ENCODE measurements at regions not wholly inside any gene's neighbourhood (a gene's known extent, or its start where the extent isn't known, plus 50 kb on each side); places are given as distances from the start of the nearest gene placed in this dataset.

DNA sequence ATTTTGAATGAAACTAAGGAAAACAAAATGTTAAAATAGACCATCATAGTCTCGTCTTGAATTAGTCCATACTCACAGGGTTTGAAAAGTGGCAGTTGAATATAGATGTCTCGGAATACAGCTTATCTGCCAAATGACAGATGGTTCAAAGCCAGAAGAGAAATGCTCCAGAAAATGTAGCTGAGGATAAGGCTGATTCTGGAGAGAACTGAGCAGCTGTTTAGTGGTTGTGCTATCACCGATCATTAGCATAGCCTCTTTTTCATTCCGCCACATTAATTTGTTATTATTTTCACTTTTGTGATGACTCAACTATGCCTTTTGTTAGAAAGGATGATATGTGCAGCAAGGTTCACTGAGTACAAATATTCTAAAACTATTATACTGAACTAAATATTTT lies 390.2 kb upstream of the MAN1A1 start:
- POLR2A ChIA-PET (ENCODE audit: unreplicated experiment), result no interaction called here
- no peak for ATAC-seq (ENCODE audit: low read depth)

More for the DNA sequence above, 390.2 kb upstream of the MAN1A1 start:
- Histone ChIP-seq H3K4ac (ENCODE audit: low read depth, low read length) (no peak overlapping the region), H2BK5ac (ENCODE audit: low read depth, low read length, poor library complexity, severe bottlenecking) (no peak overlapping the region), H3K4me2 (ENCODE audit: low read depth, low read length) (no peak overlapping the region), H3K4me1 (ENCODE audit: control insufficient read depth, insufficient read depth, low read length) (no peaks in the 10 kb centered on the region), H2BK120ac (ENCODE audit: low read depth, low read length) (no peak overlapping the region), H4K5ac (ENCODE audit: low read depth, low read length) (no peak overlapping the region), H3K18ac (ENCODE audit: low read depth, low read length) (no peak overlapping the region), H2BK20ac (ENCODE audit: low read depth, low read length) (no peak overlapping the region), H3K9ac (ENCODE audit: low read depth, low read length) (no peak overlapping the region), H2BK15ac (ENCODE audit: low read depth, low read length) (no peak overlapping the region), H4K20me1 (ENCODE audit: insufficient read depth, low read length) (no peaks in the 10 kb centered on the region), H2AK9ac (replicated peaks; ENCODE audit: low read depth, low read length, poor library complexity) (no peak overlapping the region), H3K27ac (ENCODE audit: insufficient read depth, low read length) (no peak overlapping the region), H2AK5ac (ENCODE audit: low read depth, low read length) (no peak overlapping the region), H3K27me3 (ENCODE audit: control insufficient read depth, insufficient read depth, low read length) (peaks cover 3% of the 10 kb centered on the region; the same call in 1 of the 2 replicates), H3K56ac (ENCODE audit: extremely low read depth, insufficient read depth, low read length) (no peak overlapping the region), H2AFZ (replicated peaks; ENCODE audit: low read length, poor library complexity) (no peak overlapping the region), H3K9me3 (ENCODE audit: control insufficient read depth, insufficient read depth, low read length) (no peaks in the 10 kb centered on the region), H3K9me1 (ENCODE audit: insufficient read depth, low read length) (no peaks in the 10 kb centered on the region), H3K79me1 (ENCODE audit: low read depth in 1 of 2, low read length in 2 of 2) (no peaks in the 10 kb centered on the region), H3K14ac (replicated peaks; ENCODE audit: low read depth, low read length) (no peak overlapping the region), H3K4me3 (ENCODE audit: insufficient read depth, low read depth, low read length) (no peak overlapping the region), H4K91ac (ENCODE audit: insufficient read depth, low read depth, low read length) (no peak overlapping the region), H4K8ac (ENCODE audit: low read depth in 2 of 2, low read length in 2 of 2) (no peak overlapping the region), H3K23ac (ENCODE audit: low read depth, low read length) (no peak overlapping the region), H3K36me3 (ENCODE audit: control insufficient read depth, insufficient read depth, low read length) (no peaks in the 10 kb centered on the region)
- intact Hi-C loops (cut with micrococcal nuclease), result loop anchor here (2.0 to 10.0 kb wide), 2 partner anchors 389 to 595 kb away; no protein-coding TSS in a partner anchor
- no CpG with 5 or more reads among the region's 4 CpGs for WGBS, 2 experiments (ENCODE audit: extremely low coverage in 2 of 2, insufficient read length in 1 of 2)
- no TSS peak for BruUV-seq (replicated peaks)
- DNase-seq, result no peak
- TF ChIP-seq SMC3 (IDR thresholded peaks at IDR 0.05; ENCODE audit: low read depth, low read length) (no peak), RAD21 (IDR thresholded peaks at IDR 0.05; ENCODE audit: low read length) (no peak), NFE2L2 (IDR thresholded peaks at IDR 0.05; ENCODE audit: low read depth, low read length) (no peak), CHD1 (IDR thresholded peaks at IDR 0.05; ENCODE audit: low read depth, low read length) (no peak), RCOR1 (IDR thresholded peaks at IDR 0.05; ENCODE audit: insufficient replicate concordance, low read length) (no peak), POLR2A (IDR thresholded peaks at IDR 0.05; ENCODE audit: low read depth, low read length) (no peak), FOS (IDR thresholded peaks at IDR 0.05; ENCODE audit: low read depth, low read length) (no peak), RFX5 (IDR thresholded peaks at IDR 0.05; ENCODE audit: low read depth, low read length) (no peak), CEBPB (IDR thresholded peaks at IDR 0.05; ENCODE audit: low read depth, low read length) (no peak), MAFK (IDR thresholded peaks at IDR 0.05; ENCODE audit: low read depth, low read length) (no peak), MAZ (IDR thresholded peaks at IDR 0.05; ENCODE audit: borderline replicate concordance, low read depth, low read length) (no peak), BHLHE40 (IDR thresholded peaks at IDR 0.05; ENCODE audit: low read depth, low read length) (no peak), MXI1 (IDR thresholded peaks at IDR 0.05; ENCODE audit: borderline replicate concordance, low read depth, low read length) (no peak)
- TF ChIP-seq, protein P1, sequence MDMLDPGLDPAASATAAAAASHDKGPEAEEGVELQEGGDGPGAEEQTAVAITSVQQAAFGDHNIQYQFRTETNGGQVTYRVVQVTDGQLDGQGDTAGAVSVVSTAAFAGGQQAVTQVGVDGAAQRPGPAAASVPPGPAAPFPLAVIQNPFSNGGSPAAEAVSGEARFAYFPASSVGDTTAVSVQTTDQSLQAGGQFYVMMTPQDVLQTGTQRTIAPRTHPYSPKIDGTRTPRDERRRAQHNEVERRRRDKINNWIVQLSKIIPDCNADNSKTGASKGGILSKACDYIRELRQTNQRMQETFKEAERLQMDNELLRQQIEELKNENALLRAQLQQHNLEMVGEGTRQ (IDR thresholded peaks at IDR 0.05; ENCODE audit: low read depth, low read length), result no peak
- TF ChIP-seq, protein P2, sequence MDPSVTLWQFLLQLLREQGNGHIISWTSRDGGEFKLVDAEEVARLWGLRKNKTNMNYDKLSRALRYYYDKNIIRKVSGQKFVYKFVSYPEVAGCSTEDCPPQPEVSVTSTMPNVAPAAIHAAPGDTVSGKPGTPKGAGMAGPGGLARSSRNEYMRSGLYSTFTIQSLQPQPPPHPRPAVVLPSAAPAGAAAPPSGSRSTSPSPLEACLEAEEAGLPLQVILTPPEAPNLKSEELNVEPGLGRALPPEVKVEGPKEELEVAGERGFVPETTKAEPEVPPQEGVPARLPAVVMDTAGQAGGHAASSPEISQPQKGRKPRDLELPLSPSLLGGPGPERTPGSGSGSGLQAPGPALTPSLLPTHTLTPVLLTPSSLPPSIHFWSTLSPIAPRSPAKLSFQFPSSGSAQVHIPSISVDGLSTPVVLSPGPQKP (IDR thresholded peaks at IDR 0.05; ENCODE audit: borderline replicate concordance, low read depth, low read length), result no peak
- TF ChIP-seq, protein P3, sequence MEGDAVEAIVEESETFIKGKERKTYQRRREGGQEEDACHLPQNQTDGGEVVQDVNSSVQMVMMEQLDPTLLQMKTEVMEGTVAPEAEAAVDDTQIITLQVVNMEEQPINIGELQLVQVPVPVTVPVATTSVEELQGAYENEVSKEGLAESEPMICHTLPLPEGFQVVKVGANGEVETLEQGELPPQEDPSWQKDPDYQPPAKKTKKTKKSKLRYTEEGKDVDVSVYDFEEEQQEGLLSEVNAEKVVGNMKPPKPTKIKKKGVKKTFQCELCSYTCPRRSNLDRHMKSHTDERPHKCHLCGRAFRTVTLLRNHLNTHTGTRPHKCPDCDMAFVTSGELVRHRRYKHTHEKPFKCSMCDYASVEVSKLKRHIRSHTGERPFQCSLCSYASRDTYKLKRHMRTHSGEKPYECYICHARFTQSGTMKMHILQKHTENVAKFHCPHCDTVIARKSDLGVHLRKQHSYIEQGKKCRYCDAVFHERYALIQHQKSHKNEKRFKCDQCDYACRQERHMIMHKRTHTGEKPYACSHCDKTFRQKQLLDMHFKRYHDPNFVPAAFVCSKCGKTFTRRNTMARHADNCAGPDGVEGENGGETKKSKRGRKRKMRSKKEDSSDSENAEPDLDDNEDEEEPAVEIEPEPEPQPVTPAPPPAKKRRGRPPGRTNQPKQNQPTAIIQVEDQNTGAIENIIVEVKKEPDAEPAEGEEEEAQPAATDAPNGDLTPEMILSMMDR (conservative IDR thresholded peaks at IDR 0.05; ENCODE audit: low read depth, low read length), result no peak
- CTCF ChIA-PET, result no interaction called here
- in situ Hi-C loops (cut with MboI; ENCODE audit: low sequenced_read_pairs), result no loop called here
- dilution Hi-C loops (cut with HindIII; ENCODE audit: low sequenced_read_pairs, unreplicated experiment), result no loop called here

Measured in IMR-90 (cell line).